ENCODE measurements at regions not wholly inside any gene's neighbourhood (a gene's known extent, or its start where the extent isn't known, plus 50 kb on each side); places are given as distances from the start of the nearest gene placed in this dataset.

- TF ChIP-seq, protein P1, sequence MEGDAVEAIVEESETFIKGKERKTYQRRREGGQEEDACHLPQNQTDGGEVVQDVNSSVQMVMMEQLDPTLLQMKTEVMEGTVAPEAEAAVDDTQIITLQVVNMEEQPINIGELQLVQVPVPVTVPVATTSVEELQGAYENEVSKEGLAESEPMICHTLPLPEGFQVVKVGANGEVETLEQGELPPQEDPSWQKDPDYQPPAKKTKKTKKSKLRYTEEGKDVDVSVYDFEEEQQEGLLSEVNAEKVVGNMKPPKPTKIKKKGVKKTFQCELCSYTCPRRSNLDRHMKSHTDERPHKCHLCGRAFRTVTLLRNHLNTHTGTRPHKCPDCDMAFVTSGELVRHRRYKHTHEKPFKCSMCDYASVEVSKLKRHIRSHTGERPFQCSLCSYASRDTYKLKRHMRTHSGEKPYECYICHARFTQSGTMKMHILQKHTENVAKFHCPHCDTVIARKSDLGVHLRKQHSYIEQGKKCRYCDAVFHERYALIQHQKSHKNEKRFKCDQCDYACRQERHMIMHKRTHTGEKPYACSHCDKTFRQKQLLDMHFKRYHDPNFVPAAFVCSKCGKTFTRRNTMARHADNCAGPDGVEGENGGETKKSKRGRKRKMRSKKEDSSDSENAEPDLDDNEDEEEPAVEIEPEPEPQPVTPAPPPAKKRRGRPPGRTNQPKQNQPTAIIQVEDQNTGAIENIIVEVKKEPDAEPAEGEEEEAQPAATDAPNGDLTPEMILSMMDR (conservative IDR thresholded peaks at IDR 0.05), result no peak
- TF ChIP-seq EZH2 (IDR thresholded peaks at IDR 0.05; ENCODE audit: low read depth), result no peak
Observed at GRCh38 chr9:126127591-126127990, 199.0 kb upstream of the MVB12B start.
